ENCODE measurements at regions not wholly inside any gene's neighbourhood (a gene's known extent, or its start where the extent isn't known, plus 50 kb on each side); places are given as distances from the start of the nearest gene placed in this dataset.
A peak's percentile ranks its signal among the peaks of the same experiment; 100 is the strongest.

DNA sequence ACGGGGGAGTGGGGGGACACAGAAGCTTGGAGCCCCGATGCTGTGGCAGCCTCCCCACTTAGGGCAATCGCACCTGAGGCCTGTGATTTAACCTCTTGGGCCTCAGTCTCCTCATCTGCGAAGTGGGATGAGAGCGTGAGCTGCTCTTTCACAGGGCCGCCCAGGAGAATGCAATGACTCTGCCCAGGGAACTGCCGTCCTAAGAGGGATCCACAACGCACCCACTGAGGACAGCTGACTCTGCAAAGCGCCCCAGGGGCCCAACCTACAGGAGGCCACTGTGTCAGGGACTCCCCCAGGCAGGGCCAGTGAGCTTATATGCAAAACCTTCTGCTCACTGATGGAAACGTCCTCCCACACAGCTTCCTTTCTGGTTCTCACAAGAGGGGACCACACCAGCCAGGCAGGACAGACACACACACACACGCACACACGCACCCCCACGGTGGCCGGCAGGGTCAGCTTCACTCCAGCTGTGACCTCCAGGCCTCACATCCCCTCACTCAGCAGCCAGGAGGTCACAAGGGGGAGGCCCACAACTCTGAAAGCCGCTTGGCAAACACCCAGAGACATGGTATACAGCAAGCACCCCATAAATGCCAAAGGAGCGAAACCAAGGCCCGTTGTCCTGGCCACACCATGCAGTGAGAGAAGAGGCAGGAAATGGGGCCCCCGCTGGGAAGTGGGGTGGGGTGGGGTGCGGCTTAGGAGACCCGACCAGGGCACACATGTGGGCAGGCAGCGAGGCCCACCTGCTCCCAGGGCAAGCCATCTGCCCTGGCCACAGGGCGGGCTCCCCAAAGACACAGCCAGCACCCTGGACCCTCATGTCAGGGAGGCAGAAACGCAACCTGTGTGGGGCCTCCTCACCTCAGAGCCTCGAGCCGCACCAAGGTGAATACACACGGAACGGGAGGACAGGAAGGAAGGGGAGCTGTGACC is 73.3 kb downstream of the NCOR2 start:
- POLR2A ChIA-PET: interaction anchor here (0.6 kb wide), 1 partner anchor 453 kb away, joined by 6 read pairs; no protein-coding TSS in a partner anchor
- intact Hi-C loops (cut with micrococcal nuclease; ENCODE audit: unreplicated experiment): no loop called here
- CTCF ChIA-PET (ENCODE audit: unreplicated experiment): interaction anchor here (0.6 kb wide), 1 partner anchor 9 kb away, joined by 4 read pairs; no protein-coding TSS in a partner anchor
- BruUV-seq (replicated peaks): no TSS peak
- no peak overlapping the region for H2AFZ ChIP-seq (ENCODE audit: low read length)
- no peaks in the 10 kb centered on the region for H3K9me2 ChIP-seq (ENCODE audit: insufficient read depth, low read length)
- H3K36me3 ChIP-seq (ENCODE audit: insufficient read depth, low read length): peaks cover 8% of the 10 kb centered on the region; the same call in 1 of the 2 replicates
- no peak overlapping the region for H3K27ac ChIP-seq (ENCODE audit: low read depth, low read length, poor library complexity, severe bottlenecking)
- H4K20me1 ChIP-seq (ENCODE audit: insufficient read depth, low read length): peaks cover 15% of the 10 kb centered on the region; the same call in 1 of the 2 replicates
- TF ChIP-seq, protein P1, sequence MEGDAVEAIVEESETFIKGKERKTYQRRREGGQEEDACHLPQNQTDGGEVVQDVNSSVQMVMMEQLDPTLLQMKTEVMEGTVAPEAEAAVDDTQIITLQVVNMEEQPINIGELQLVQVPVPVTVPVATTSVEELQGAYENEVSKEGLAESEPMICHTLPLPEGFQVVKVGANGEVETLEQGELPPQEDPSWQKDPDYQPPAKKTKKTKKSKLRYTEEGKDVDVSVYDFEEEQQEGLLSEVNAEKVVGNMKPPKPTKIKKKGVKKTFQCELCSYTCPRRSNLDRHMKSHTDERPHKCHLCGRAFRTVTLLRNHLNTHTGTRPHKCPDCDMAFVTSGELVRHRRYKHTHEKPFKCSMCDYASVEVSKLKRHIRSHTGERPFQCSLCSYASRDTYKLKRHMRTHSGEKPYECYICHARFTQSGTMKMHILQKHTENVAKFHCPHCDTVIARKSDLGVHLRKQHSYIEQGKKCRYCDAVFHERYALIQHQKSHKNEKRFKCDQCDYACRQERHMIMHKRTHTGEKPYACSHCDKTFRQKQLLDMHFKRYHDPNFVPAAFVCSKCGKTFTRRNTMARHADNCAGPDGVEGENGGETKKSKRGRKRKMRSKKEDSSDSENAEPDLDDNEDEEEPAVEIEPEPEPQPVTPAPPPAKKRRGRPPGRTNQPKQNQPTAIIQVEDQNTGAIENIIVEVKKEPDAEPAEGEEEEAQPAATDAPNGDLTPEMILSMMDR (conservative IDR thresholded peaks at IDR 0.05; ENCODE audit: low read length): no peak
- TF ChIP-seq EZH2phosphoT487 (IDR thresholded peaks at IDR 0.05; ENCODE audit: borderline replicate concordance, low read depth, low read length): no peak
- H3K4me1 ChIP-seq (ENCODE audit: insufficient read depth, low read length, poor library complexity, severe bottlenecking): peaks cover 17% of the 10 kb centered on the region
- no peak overlapping the region for H3K4me2 ChIP-seq (ENCODE audit: low read length)
- no peaks in the 10 kb centered on the region for H3K79me2 ChIP-seq (ENCODE audit: insufficient read depth, low read depth, low read length)
- peak; percentile 23 for DNase-seq (ENCODE audit: low spot score)
- H3K9me3 ChIP-seq (ENCODE audit: low read length): no peaks in the 10 kb centered on the region
- H3K4me3 ChIP-seq (ENCODE audit: low read depth, low read length, poor library complexity, severe bottlenecking): no peak overlapping the region

DNA sequence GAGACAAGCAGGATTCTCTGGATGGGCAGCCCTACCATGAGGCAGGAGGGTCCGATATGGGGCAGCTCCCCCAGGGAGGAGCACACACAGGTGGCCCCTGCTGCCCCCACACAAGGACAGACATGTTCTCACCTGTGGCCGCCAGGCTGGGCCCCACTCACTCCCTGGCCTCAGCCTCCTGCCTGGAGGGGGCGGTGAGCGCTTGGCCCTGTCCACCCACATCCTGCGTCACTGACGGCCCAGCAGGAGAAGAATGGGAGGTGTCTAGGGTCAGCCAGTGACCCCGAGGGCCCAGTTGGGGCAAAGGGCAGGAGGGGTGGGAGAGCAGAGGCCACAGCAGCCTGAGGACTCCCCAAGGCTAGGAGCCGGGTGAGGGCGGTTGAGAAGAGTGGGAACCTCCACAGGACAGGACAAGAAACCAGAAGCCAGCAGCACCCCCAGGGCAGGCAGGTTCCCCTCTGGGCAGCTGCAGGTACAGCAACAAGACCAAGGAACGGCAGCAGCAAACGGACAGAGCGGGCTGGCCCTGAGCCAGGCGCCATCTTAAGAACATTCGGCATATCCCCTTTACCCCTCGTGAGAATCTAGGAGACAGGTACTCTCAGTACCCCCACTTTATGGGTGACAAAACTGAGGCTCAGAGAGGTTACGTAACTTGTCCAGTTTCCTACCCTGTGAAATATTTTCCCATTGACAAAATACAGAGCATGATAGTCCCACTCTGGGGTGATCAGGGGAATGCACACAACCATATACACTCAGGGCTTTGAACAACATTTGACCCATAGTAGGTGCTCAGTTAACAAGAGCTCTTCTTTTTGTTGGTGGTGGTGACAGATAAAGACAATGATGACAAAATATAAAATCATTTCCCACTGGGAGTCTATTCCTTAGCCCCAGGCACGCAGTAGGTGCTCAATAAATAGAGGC is 74.3 kb downstream of the NCOR2 start:
- H3K4me1 ChIP-seq (ENCODE audit: insufficient read depth, low read length, poor library complexity, severe bottlenecking): peaks cover 18% of the 10 kb centered on the region
- no peak overlapping the region for H2AFZ ChIP-seq (ENCODE audit: low read length)
- TF ChIP-seq, protein P1 (conservative IDR thresholded peaks at IDR 0.05; ENCODE audit: low read length): no peak
- no peak for TF ChIP-seq EZH2phosphoT487 (IDR thresholded peaks at IDR 0.05; ENCODE audit: borderline replicate concordance, low read depth, low read length)
- no peaks in the 10 kb centered on the region for H3K9me2 ChIP-seq (ENCODE audit: insufficient read depth, low read length)
- H3K27ac ChIP-seq (ENCODE audit: low read depth, low read length, poor library complexity, severe bottlenecking): no peak overlapping the region
- CTCF ChIA-PET (ENCODE audit: unreplicated experiment): no interaction called here
- DNase-seq (ENCODE audit: low spot score): no peak
- no peak overlapping the region for H3K4me2 ChIP-seq (ENCODE audit: low read length)
- no peak overlapping the region for H3K4me3 ChIP-seq (ENCODE audit: low read depth, low read length, poor library complexity, severe bottlenecking)
- H3K9me3 ChIP-seq (ENCODE audit: low read length): no peaks in the 10 kb centered on the region
- POLR2A ChIA-PET: interaction anchor here (0.6 kb wide), 1 partner anchor 454 kb away, joined by 6 read pairs; no protein-coding TSS in a partner anchor
- 0 out of 2 replicates have a peak, but pooled peaks cover 11% of the 10 kb centered on the region for H4K20me1 ChIP-seq (ENCODE audit: insufficient read depth, low read length)
- H3K36me3 ChIP-seq (ENCODE audit: insufficient read depth, low read length): peaks cover 8% of the 10 kb centered on the region; the same call in 1 of the 2 replicates
- intact Hi-C loops (cut with micrococcal nuclease; ENCODE audit: unreplicated experiment): no loop called here
- no TSS peak for BruUV-seq (replicated peaks)
- H3K79me2 ChIP-seq (ENCODE audit: insufficient read depth, low read depth, low read length): no peaks in the 10 kb centered on the region

All from OCI-LY7 (cell line).